ENCODE measurements at regions not wholly inside any gene's neighbourhood (a gene's known extent, or its start where the extent isn't known, plus 50 kb on each side); places are given as distances from the start of the nearest gene placed in this dataset.

GRCh38 chr10:107477266-107477665 is 312.8 kb upstream of the SORCS1 start:
- Mint-ChIP-seq H3K9me3 (ENCODE audit: low read depth) (peaks cover 7% of the 10 kb centered on the region), H3K36me3 (no peaks in the 10 kb centered on the region), H3K4me1 (ENCODE audit: low read depth) (no peaks in the 10 kb centered on the region), H3K27ac (no peak overlapping the region), H3K27me3 (no peaks in the 10 kb centered on the region), H3K4me3 (no peak overlapping the region)

DNA sequence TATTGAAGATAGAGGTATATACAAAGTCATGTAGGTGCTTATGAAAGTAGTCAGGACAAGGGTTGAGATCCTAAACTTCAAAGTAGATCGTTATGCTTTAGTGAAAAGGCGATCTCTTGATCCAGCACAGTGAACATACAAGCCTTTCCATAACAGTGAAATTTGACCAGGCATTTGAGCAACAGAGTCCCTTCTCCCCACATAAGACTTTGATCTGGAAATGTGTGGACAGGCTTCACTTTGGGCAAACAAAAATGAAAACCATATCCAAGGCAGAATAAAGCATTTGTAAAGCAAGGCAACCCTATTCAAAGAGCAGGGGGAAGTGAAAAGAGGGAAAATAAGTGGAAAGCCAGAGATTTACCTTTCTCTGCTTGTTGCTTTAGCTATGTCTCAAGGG is 311.9 kb upstream of the SORCS1 start:
- peaks cover 7% of the 10 kb centered on the region for H3K9me3 Mint-ChIP-seq (ENCODE audit: low read depth)
- H3K4me1 Mint-ChIP-seq (ENCODE audit: low read depth) = no peaks in the 10 kb centered on the region
- no peaks in the 10 kb centered on the region for H3K27me3 Mint-ChIP-seq
- H3K4me3 Mint-ChIP-seq = no peak overlapping the region
- no peak overlapping the region for H3K27ac Mint-ChIP-seq
- no peaks in the 10 kb centered on the region for H3K36me3 Mint-ChIP-seq

DNA sequence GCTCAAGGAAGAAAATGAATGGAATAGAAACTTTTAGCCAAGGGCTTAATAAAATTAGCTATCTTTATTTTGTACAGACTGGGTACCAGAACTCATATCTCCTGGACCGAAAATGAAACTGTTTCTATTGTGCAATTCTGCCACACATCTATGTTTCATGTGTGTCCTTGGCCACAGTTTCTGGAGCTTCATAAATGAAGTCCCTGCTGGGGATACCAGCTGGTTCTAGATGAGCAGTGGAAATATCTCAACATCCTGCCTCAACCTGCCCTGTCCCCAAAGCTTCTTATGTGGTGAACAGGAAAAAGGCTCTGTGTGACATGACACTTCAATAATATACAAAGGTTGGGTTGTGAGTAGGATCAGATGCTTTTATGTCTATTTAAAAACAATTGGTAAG is 310.1 kb upstream of the SORCS1 start:
- Mint-ChIP-seq H3K4me3 (no peak overlapping the region), H3K9me3 (ENCODE audit: low read depth) (peaks cover 3% of the 10 kb centered on the region), H3K36me3 (no peaks in the 10 kb centered on the region), H3K4me1 (ENCODE audit: low read depth) (no peaks in the 10 kb centered on the region), H3K27me3 (no peaks in the 10 kb centered on the region), H3K27ac (no peak overlapping the region)

DNA sequence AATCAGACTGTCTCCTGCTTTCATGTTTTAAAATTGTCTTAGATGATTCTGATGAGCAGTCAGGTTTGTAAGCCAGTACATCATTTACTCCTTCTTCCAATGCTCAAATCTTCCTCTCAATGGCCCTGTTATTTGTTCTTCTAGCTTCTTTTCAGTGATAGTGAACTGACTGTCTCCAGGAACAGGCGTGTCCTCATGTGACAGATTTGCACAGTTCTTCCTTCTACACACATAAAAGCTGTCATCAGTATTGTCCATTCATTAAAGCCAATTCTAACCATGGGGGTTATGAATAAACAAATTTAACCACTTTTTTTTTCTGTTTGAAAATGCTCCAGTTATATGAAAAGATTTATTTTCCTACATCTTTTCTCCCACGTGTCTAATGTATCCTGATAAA is 308.7 kb upstream of the SORCS1 start:
- Mint-ChIP-seq H3K27me3 (no peaks in the 10 kb centered on the region), H3K4me3 (no peak overlapping the region), H3K36me3 (no peaks in the 10 kb centered on the region), H3K9me3 (ENCODE audit: low read depth) (peaks cover under 1% of the 10 kb centered on the region), H3K27ac (no peak overlapping the region), H3K4me1 (ENCODE audit: low read depth) (no peaks in the 10 kb centered on the region)

DNA sequence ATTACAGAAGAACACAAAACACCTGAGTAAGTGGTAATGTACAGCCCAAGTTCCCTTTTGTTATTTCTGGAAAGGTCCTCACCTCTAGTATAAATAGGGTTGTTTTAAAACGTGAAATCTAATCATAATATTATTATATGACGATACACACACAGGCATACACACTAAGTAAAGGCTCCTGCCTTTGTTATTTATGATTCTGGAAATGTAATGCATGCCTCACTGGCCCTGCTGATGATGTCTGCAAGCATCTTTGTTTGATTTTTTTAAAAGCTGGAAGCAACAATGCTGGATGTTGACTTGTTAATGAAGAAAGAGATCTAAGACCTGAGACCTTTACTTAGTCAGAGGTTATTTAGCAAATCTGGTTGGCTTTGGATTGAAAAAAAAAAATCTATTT is 307.4 kb upstream of the SORCS1 start:
- Mint-ChIP-seq H3K27ac (no peak overlapping the region), H3K4me1 (ENCODE audit: low read depth) (no peaks in the 10 kb centered on the region), H3K9me3 (ENCODE audit: low read depth) (no peaks in the 10 kb centered on the region), H3K36me3 (no peaks in the 10 kb centered on the region), H3K4me3 (no peak overlapping the region), H3K27me3 (no peaks in the 10 kb centered on the region)

DNA sequence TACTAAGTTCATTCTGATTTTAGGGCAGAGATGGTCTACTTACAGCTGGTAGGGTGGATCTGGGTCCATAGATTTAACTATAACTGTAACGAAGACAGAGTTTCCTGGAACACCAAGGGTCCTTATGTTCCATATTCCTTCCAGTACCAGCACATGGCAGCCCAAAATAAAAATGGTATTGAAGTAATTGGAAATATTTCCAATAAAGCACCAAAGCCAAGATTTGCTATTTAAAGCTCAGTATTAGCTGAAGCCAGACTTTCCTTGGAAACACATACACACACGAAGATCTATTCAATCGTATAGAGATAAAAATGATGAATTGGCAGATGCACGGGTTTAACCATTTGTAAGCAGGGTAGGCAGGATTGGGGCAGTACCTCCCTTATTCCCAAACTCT is 289.1 kb upstream of the SORCS1 start:
- Mint-ChIP-seq H3K9me3 (ENCODE audit: low read depth) (no peaks in the 10 kb centered on the region), H3K27ac (no peak overlapping the region), H3K27me3 (no peaks in the 10 kb centered on the region), H3K36me3 (no peaks in the 10 kb centered on the region), H3K4me3 (no peak overlapping the region), H3K4me1 (ENCODE audit: low read depth) (no peaks in the 10 kb centered on the region)

- Mint-ChIP-seq H3K27ac (no peak overlapping the region), H3K36me3 (no peaks in the 10 kb centered on the region), H3K27me3 (no peaks in the 10 kb centered on the region), H3K9me3 (ENCODE audit: low read depth) (peaks cover 4% of the 10 kb centered on the region), H3K4me3 (no peak overlapping the region), H3K4me1 (ENCODE audit: low read depth) (no peaks in the 10 kb centered on the region)
Measured at GRCh38 chr10:107451047-107451446, 286.5 kb upstream of the SORCS1 start.

- no peak overlapping the region for H3K4me3 Mint-ChIP-seq
- H3K27me3 Mint-ChIP-seq = no peaks in the 10 kb centered on the region
- no peaks in the 10 kb centered on the region for H3K36me3 Mint-ChIP-seq
- H3K27ac Mint-ChIP-seq = no peak overlapping the region
- H3K9me3 Mint-ChIP-seq (ENCODE audit: low read depth) = peaks cover 9% of the 10 kb centered on the region
- no peaks in the 10 kb centered on the region for H3K4me1 Mint-ChIP-seq (ENCODE audit: low read depth)
Measured at GRCh38 chr10:107450056-107450455, 285.6 kb upstream of the SORCS1 start.

DNA sequence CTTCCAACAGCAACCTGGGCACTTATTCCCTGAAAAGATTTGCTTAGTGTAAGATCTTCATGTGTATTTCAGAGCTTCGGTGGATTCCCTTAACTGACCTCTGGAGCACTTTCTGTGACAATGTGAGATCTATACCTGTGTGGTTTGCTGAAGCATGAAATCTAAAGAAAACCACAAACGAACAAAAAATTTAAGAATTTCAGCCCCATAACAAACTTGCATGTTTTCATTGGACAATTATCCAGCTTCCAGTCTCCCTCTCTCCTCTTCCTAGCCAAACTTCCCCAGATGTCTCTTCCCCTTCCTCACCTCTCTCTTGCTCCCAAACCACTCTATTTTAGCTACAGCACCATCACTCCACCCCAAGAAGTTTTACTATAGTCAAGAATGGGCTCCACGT is 279.9 kb upstream of the SORCS1 start:
- no peaks in the 10 kb centered on the region for H3K36me3 Mint-ChIP-seq

GRCh38 chr10:107443813-107444212 is 279.3 kb upstream of the SORCS1 start:
- H3K9me3 Mint-ChIP-seq (ENCODE audit: low read depth) = peaks cover 19% of the 10 kb centered on the region

More for the DNA sequence above, 279.9 kb upstream of the SORCS1 start:
- H3K4me3 Mint-ChIP-seq = no peak overlapping the region
- H3K4me1 Mint-ChIP-seq (ENCODE audit: low read depth) = no peaks in the 10 kb centered on the region
- H3K27me3 Mint-ChIP-seq = no peaks in the 10 kb centered on the region
- no peak overlapping the region for H3K27ac Mint-ChIP-seq
- peaks cover 19% of the 10 kb centered on the region for H3K9me3 Mint-ChIP-seq (ENCODE audit: low read depth)

GRCh38 chr10:107443326-107443725 is 278.8 kb upstream of the SORCS1 start:
- Mint-ChIP-seq H3K4me3 (no peak overlapping the region), H3K36me3 (no peaks in the 10 kb centered on the region), H3K4me1 (ENCODE audit: low read depth) (no peaks in the 10 kb centered on the region), H3K27ac (no peak overlapping the region), H3K9me3 (ENCODE audit: low read depth) (peaks cover 19% of the 10 kb centered on the region), H3K27me3 (no peaks in the 10 kb centered on the region)

More at GRCh38 chr10:107443813-107444212, 279.3 kb upstream of the SORCS1 start:
- H3K27me3 Mint-ChIP-seq = no peaks in the 10 kb centered on the region
- no peak overlapping the region for H3K27ac Mint-ChIP-seq
- no peaks in the 10 kb centered on the region for H3K36me3 Mint-ChIP-seq
- H3K4me1 Mint-ChIP-seq (ENCODE audit: low read depth) = no peaks in the 10 kb centered on the region
- no peak overlapping the region for H3K4me3 Mint-ChIP-seq

- H3K36me3 Mint-ChIP-seq = no peaks in the 10 kb centered on the region
- H3K9me3 Mint-ChIP-seq (ENCODE audit: low read depth) = peaks cover 19% of the 10 kb centered on the region
- H3K27ac Mint-ChIP-seq = no peak overlapping the region
- H3K27me3 Mint-ChIP-seq = no peaks in the 10 kb centered on the region
- no peak overlapping the region for H3K4me3 Mint-ChIP-seq
- H3K4me1 Mint-ChIP-seq (ENCODE audit: low read depth) = no peaks in the 10 kb centered on the region
Measured at GRCh38 chr10:107442035-107442505, 277.6 kb upstream of the SORCS1 start.

DNA sequence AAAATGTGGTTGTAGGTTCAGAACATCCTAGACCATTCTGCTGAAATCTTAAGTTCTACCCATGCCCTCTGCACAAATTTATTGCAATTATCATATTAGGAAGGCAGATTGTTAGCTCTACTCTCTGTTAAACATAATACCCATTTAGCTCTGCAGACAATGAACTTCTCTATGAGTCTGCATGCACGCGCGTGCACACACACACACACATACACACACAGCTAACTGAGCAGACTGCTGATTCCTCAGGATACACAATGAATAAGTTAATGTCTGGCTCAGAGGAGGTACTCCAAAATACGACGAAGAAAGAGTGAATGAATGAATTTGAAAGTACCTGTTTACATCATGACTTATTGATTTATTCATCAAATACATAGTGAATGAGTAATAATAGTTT is 276.2 kb upstream of the SORCS1 start:
- no peaks in the 10 kb centered on the region for H3K27me3 Mint-ChIP-seq
- H3K4me1 Mint-ChIP-seq (ENCODE audit: low read depth) = no peaks in the 10 kb centered on the region
- H3K9me3 Mint-ChIP-seq (ENCODE audit: low read depth) = peaks cover 14% of the 10 kb centered on the region
- H3K27ac Mint-ChIP-seq = no peak overlapping the region
- H3K36me3 Mint-ChIP-seq = no peaks in the 10 kb centered on the region
- H3K4me3 Mint-ChIP-seq = no peak overlapping the region

GRCh38 chr10:107437921-107438320 is 273.4 kb upstream of the SORCS1 start:
- H3K4me3 Mint-ChIP-seq = no peak overlapping the region
- no peaks in the 10 kb centered on the region for H3K27me3 Mint-ChIP-seq
- no peak overlapping the region for H3K27ac Mint-ChIP-seq
- H3K4me1 Mint-ChIP-seq (ENCODE audit: low read depth) = no peaks in the 10 kb centered on the region
- peaks cover 5% of the 10 kb centered on the region for H3K9me3 Mint-ChIP-seq (ENCODE audit: low read depth)
- no peaks in the 10 kb centered on the region for H3K36me3 Mint-ChIP-seq

DNA sequence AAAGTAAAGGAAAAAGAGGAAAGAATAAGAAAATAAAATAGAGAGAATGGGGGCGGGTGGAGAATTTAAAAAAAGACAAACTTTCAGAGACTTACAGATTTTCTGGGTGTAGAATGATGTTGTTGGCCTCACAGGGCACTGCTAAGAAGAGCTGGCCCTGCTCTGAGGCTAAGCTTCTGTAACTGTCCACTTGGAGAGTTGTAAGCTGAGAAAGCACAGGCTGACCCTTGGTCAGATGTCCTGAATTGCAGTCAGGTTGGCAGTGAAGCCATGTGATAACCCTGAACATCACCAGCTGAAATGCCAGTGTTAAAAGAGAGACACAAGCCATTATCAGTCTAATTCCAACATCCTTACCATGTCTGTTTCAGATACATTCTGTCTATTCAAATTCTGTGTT is 272.1 kb upstream of the SORCS1 start:
- H3K27me3 Mint-ChIP-seq = no peaks in the 10 kb centered on the region
- H3K4me3 Mint-ChIP-seq = no peak overlapping the region
- peaks cover 5% of the 10 kb centered on the region for H3K9me3 Mint-ChIP-seq (ENCODE audit: low read depth)
- H3K27ac Mint-ChIP-seq = no peak overlapping the region
- no peaks in the 10 kb centered on the region for H3K36me3 Mint-ChIP-seq
- no peaks in the 10 kb centered on the region for H3K4me1 Mint-ChIP-seq (ENCODE audit: low read depth)

- H3K27ac Mint-ChIP-seq = no peak overlapping the region
- no peaks in the 10 kb centered on the region for H3K36me3 Mint-ChIP-seq
- H3K27me3 Mint-ChIP-seq = no peaks in the 10 kb centered on the region
- H3K4me3 Mint-ChIP-seq = no peak overlapping the region
- no peaks in the 10 kb centered on the region for H3K4me1 Mint-ChIP-seq (ENCODE audit: low read depth)
- no peaks in the 10 kb centered on the region for H3K9me3 Mint-ChIP-seq (ENCODE audit: low read depth)
Measured at GRCh38 chr10:107434854-107435253, 270.3 kb upstream of the SORCS1 start.
